H1 (cell line): ENCODE measurements at regions not wholly inside any gene's neighbourhood (a gene's known extent, or its start where the extent isn't known, plus 50 kb on each side); places are given as distances from the start of the nearest gene placed in this dataset.

Experiments used
- CTCF ChIA-PET: fragments of 300-600 bp; sonication (Branson Sonifier 250); formaldehyde crosslinking; loops from one replicate; lab custom pipeline; 2021; ENCODE audit not compliant: partially characterized antibody; lab: Charles Lee
- POLR2A ChIA-PET: fragments of 300-600 bp; sonication (Branson Sonifier 250); formaldehyde crosslinking; loops from one replicate; lab custom pipeline; 2021; ENCODE audit warnings: inconsistent platforms; ENCODE audit not compliant: partially characterized antibody; lab: Charles Lee
- DNase-seq, 2 experiments: peaks; one replicate each; pipeline versions ENCODE4 v3.0.0 to v3.0.0-alpha.2; 2010 to 2022; ENCODE audit warnings: low spot score in 2 of 2, low read depth in 1 of 2, mixed read lengths in 1 of 2
- FAIRE-seq: peaks from 2 replicates; lab custom pipeline; 2011; peaks lifted over from hg19 to GRCh38; lab: Jason Lieb, UNC
- H2AFZ ChIP-seq: 2 replicates; pipeline ENCODE4 v1.8.1; 2012; ENCODE audit warnings: low read length, inconsistent platforms
- H2AK5ac ChIP-seq: 2 replicates; pipeline ENCODE4 v1.6.1; 2013; ENCODE audit warnings: low read depth, low read length
- H2BK120ac ChIP-seq: replicated peaks from 2 replicates; pipeline ENCODE3; 2013; ENCODE audit warnings: low read depth, low read length, inconsistent platforms
- H2BK12ac ChIP-seq: 2 replicates; pipeline ENCODE4 v1.6.1; 2013; ENCODE audit warnings: low read depth, low read length
- H2BK15ac ChIP-seq: 2 replicates; pipeline ENCODE4 v1.6.1; 2013; ENCODE audit warnings: low read length
- H2BK20ac ChIP-seq: 2 replicates; pipeline ENCODE4 v1.6.1; 2013; ENCODE audit warnings: low read length
- H2BK5ac ChIP-seq: 2 replicates; pipeline ENCODE4 v1.6.1; 2013; ENCODE audit warnings: low read depth, low read length
- H3K14ac ChIP-seq: 2 replicates; pipeline ENCODE4 v1.6.1; 2013; ENCODE audit warnings: inconsistent platforms; ENCODE audit not compliant: insufficient read length
- H3K18ac ChIP-seq: 2 replicates; pipeline ENCODE4 v1.6.1; 2013; ENCODE audit warnings: low read length; ENCODE audit errors: extremely low read depth
- H3K23ac ChIP-seq: 2 replicates; pipeline ENCODE4 v1.6.1; 2013; ENCODE audit warnings: inconsistent platforms; ENCODE audit not compliant: insufficient read length
- H3K23me2 ChIP-seq: 2 replicates; pipeline ENCODE4 v1.6.1; 2013; ENCODE audit warnings: low read depth, low read length
- H3K27ac ChIP-seq: 2 replicates; pipeline ENCODE4 v1.6.1; 2011; ENCODE audit warnings: low read depth, low read length, inconsistent platforms
- H3K27me3 ChIP-seq, 4 experiments: replicated peaks in 1 of 4; 1 replicate in 1 of 4; 2 replicates in 3 of 4; pipeline versions ENCODE4 v1.6.1 to v1.8.1; 2011 to 2013; ENCODE audit warnings: low read length in 3 of 4, mild to moderate bottlenecking in 3 of 4, inconsistent platforms in 2 of 4, mixed read lengths in 2 of 4, moderate library complexity in 1 of 4; ENCODE audit not compliant: control insufficient read depth in 3 of 4, insufficient read depth in 3 of 4; ENCODE audit errors: extremely low read depth in 1 of 4
- H3K36me3 ChIP-seq, 4 experiments: 2 replicates each; pipeline versions ENCODE4 v1.6.1 to v1.8.1; 2011 to 2013; ENCODE audit warnings: mild to moderate bottlenecking in 4 of 4, low read length in 3 of 4, moderate library complexity in 2 of 4, control low read depth in 1 of 4, inconsistent platforms in 1 of 4; ENCODE audit not compliant: insufficient read depth in 4 of 4, control insufficient read depth in 2 of 4
- H3K4ac ChIP-seq: replicated peaks from 2 replicates; pipeline ENCODE3; 2013; ENCODE audit warnings: low read length, low read depth, mixed read lengths, inconsistent platforms; ENCODE audit not compliant: insufficient read length
- H3K4me1 ChIP-seq, 4 experiments: replicated peaks in 1 of 4; 1 replicate in 1 of 4; 2 replicates in 3 of 4; pipeline versions ENCODE4 v1.6.1 to v1.8.1; 2011 to 2013; ENCODE audit warnings: low read length in 3 of 4, inconsistent platforms in 2 of 4, mixed read lengths in 1 of 4; ENCODE audit not compliant: insufficient read depth in 4 of 4, control insufficient read depth in 3 of 4
- H3K4me2 ChIP-seq, 2 experiments: 2 replicates each; pipeline versions ENCODE4 v1.6.1 to v1.8.1; 2011 to 2013; ENCODE audit warnings: low read depth in 2 of 2, low read length in 2 of 2, control low read depth in 1 of 2, inconsistent platforms in 1 of 2, mild to moderate bottlenecking in 1 of 2; ENCODE audit not compliant: insufficient read depth in 1 of 2
- H3K4me3 ChIP-seq, 4 experiments: fragments of 200-600, 300-600 bp in 1 of 4; sonication (generic), shearing (Covaris generic), sonication (Bioruptor Twin) in 1 of 4; 2 replicates each; pipeline versions ENCODE4 v1.5.1 to v1.8.1; 2011 to 2016; ENCODE audit warnings: low read length in 4 of 4, low read depth in 3 of 4, control low read depth in 2 of 4, inconsistent platforms in 2 of 4, mild to moderate bottlenecking in 2 of 4, mixed read lengths in 1 of 4, moderate library complexity in 1 of 4; ENCODE audit not compliant: insufficient read depth in 2 of 4; ENCODE audit errors: extremely low read depth in 1 of 4
- H3K56ac ChIP-seq: replicated peaks from 2 replicates; pipeline ENCODE3; 2013; ENCODE audit warnings: low read depth, mild to moderate bottlenecking, mixed read lengths, low read length, inconsistent platforms; ENCODE audit not compliant: insufficient read length
- H3K79me1 ChIP-seq: 2 replicates; pipeline ENCODE4 v1.6.1; 2013; ENCODE audit warnings: low read depth, low read length, control low read depth
- H3K79me2 ChIP-seq, 2 experiments: 2 replicates each; pipeline versions ENCODE4 v1.6.1 to v1.8.1; 2012 to 2013; ENCODE audit warnings: low read length in 2 of 2, mild to moderate bottlenecking in 2 of 2, inconsistent platforms in 1 of 2; ENCODE audit not compliant: insufficient read depth in 2 of 2, control insufficient read depth in 1 of 2
- H3K9ac ChIP-seq, 4 experiments: replicated peaks in 1 of 4; 1 replicate in 1 of 4; 2 replicates in 3 of 4; pipeline versions ENCODE4 v1.6.1 to v1.8.1; 2011 to 2013; ENCODE audit warnings: low read depth in 3 of 4, low read length in 3 of 4, control low read depth in 2 of 4, mild to moderate bottlenecking in 2 of 4, moderate library complexity in 2 of 4, inconsistent platforms in 1 of 4; ENCODE audit errors: extremely low read depth in 1 of 4
- H3K9me3 ChIP-seq, 2 experiments: 2 replicates each; pipeline versions ENCODE4 v1.6.1 to v1.8.1; 2012 to 2013; ENCODE audit warnings: mild to moderate bottlenecking in 2 of 2, moderate library complexity in 2 of 2, control low read depth in 1 of 2, inconsistent platforms in 1 of 2, low read depth in 1 of 2, low read length in 1 of 2, mixed read lengths in 1 of 2; ENCODE audit not compliant: insufficient read depth in 2 of 2
- H4K20me1 ChIP-seq, 2 experiments: replicated peaks in 1 of 2; 2 replicates each; pipeline versions ENCODE3 to v1.8.1; 2011 to 2013; ENCODE audit warnings: inconsistent platforms in 2 of 2, low read length in 2 of 2, mild to moderate bottlenecking in 1 of 2; ENCODE audit not compliant: insufficient read depth in 2 of 2, control insufficient read depth in 1 of 2
- H4K5ac ChIP-seq: 2 replicates; pipeline ENCODE4 v1.6.1; 2013; ENCODE audit warnings: low read length, low read depth, mixed read lengths, inconsistent platforms; ENCODE audit not compliant: insufficient read length
- H4K8ac ChIP-seq: 2 replicates; pipeline ENCODE4 v1.8.0; 2013; ENCODE audit warnings: mild to moderate bottlenecking, moderate library complexity, low read length, inconsistent platforms; ENCODE audit not compliant: insufficient read depth; ENCODE audit errors: extremely low read depth
- H4K91ac ChIP-seq: replicated peaks from 2 replicates; pipeline ENCODE3; 2013; ENCODE audit warnings: low read length, mixed read lengths, inconsistent platforms; ENCODE audit not compliant: insufficient read length
- BACH1 ChIP-seq: IDR thresholded peaks from 2 replicates; pipeline ENCODE4 v1.6.1; 2012; ENCODE audit warnings: low read length, improper control_type of control experiment
- CBX8 ChIP-seq: fragments of 300-800, 300-1000 bp; sonication (generic); IDR thresholded peaks from 2 replicates; pipeline ENCODE4 v1.7.1; 2016; ENCODE audit warnings: low read depth, low read length, borderline replicate concordance
- CTBP2 ChIP-seq: IDR thresholded peaks from 2 replicates; pipeline ENCODE4 v1.7.0; 2011; ENCODE audit warnings: borderline replicate concordance, mild to moderate bottlenecking, moderate library complexity, mixed read lengths, low read length; ENCODE audit not compliant: insufficient read depth, insufficient read length
- HDAC2 ChIP-seq, 2 experiments: fragments of 300-600 bp in 1 of 2; sonication (generic) in 1 of 2; IDR thresholded peaks; 2 replicates each; pipeline ENCODE4 v1.6.1; 2011 to 2012; ENCODE audit warnings: low read depth in 2 of 2, low read length in 2 of 2, mild to moderate bottlenecking in 2 of 2, moderate library complexity in 2 of 2, borderline replicate concordance in 1 of 2, inconsistent platforms in 1 of 2
- KDM1A ChIP-seq: fragments of 200-600, 300-600 bp; sonication (generic); IDR thresholded peaks from 2 replicates; pipeline ENCODE4 v1.7.1; 2016; ENCODE audit warnings: mild to moderate bottlenecking, low read length, borderline replicate concordance
- KDM5A ChIP-seq: fragments of 200-600 bp; IDR thresholded peaks from 2 replicates; pipeline ENCODE4 v1.7.1; 2012; ENCODE audit warnings: mild to moderate bottlenecking, low read length, inconsistent platforms, mixed read lengths
- MAFK ChIP-seq: IDR thresholded peaks from 2 replicates; pipeline ENCODE4 v1.6.1; 2012; ENCODE audit warnings: low read depth, mild to moderate bottlenecking, improper control_type of control experiment, low read length
- POLR2AphosphoS5 ChIP-seq: IDR thresholded peaks from 2 replicates; pipeline ENCODE4 v1.6.1; 2011; ENCODE audit warnings: low read depth, low read length
- SUZ12 ChIP-seq: fragments of 200-600 bp; sonication (generic); IDR thresholded peaks from 2 replicates; pipeline ENCODE4 v1.6.1; 2012; ENCODE audit warnings: mild to moderate bottlenecking, inconsistent platforms, low read length, moderate library complexity, mixed read lengths
- TCF12 ChIP-seq: IDR thresholded peaks from 2 replicates; pipeline ENCODE4 v1.6.1; 2011; ENCODE audit warnings: low read depth, mild to moderate bottlenecking, low read length
- YY1 ChIP-seq: IDR thresholded peaks from 2 replicates; pipeline ENCODE4 v1.6.1; 2011; ENCODE audit warnings: low read depth, mild to moderate bottlenecking, low read length
- WGBS, 2 experiments: shearing (Covaris generic) in 1 of 2; methylation state at CpG; one replicate each; pipeline versions ENCODE4 v1.1.6 to v1.1.7; 2013 to 2015; ENCODE audit warnings: low lambda C conversion rate in 2 of 2, mixed read lengths in 2 of 2, inconsistent platforms in 1 of 2, low coverage in 1 of 2, missing lambda C conversion rate in 1 of 2; ENCODE audit not compliant: insufficient replicate concordance in 2 of 2, insufficient coverage in 1 of 2, insufficient read length in 1 of 2; ENCODE audit errors: extremely low coverage in 1 of 2, missing lambda C conversion rate in 1 of 2; 5-methylcytosine and 5-hydroxymethylcytosine counted together
- TF ChIP-seq, protein P1 (sequence below): IDR thresholded peaks from 2 replicates; pipeline ENCODE4 v1.6.1; 2011; ENCODE audit warnings: low read depth, mild to moderate bottlenecking, low read length; ENCODE audit not compliant: insufficient read depth
- TF ChIP-seq, protein P2 (sequence below): IDR thresholded peaks from 2 replicates; pipeline ENCODE4 v1.6.1; 2012; ENCODE audit warnings: low read length, inconsistent platforms

DNA sequence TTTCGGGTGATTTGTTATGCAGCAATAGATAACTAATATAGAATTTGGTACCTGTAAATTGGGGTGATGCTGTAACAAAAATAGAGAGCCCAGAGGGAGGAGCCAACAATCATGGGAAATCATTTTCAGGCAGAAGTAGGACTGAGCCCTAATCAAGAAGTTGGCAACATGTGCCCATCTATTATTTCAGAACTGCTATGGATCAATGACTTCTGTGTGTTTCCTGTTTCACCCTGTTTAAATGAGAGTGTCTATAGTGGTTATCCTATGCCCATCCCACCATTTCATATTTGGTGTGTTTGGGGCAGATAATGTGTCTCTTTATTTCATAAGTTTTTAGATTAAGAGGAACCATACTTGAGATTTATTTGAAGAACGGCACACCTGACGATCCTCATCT is 330.8 kb upstream of the CITED2 start:
- Histone ChIP-seq H4K20me1 (no peaks in the 10 kb centered on the region), H3K27ac (no peak overlapping the region), H3K79me2 (no peaks in the 10 kb centered on the region), H3K4ac (no peak overlapping the region), H3K36me3 (no peaks in the 10 kb centered on the region), H3K23ac (no peak overlapping the region), H4K5ac (no peak overlapping the region), H3K23me2 (no peaks in the 10 kb centered on the region; the same call in 1 of the 2 replicates), H2BK5ac (no peak overlapping the region), H3K14ac (no peak overlapping the region), H3K18ac (no peak overlapping the region), H2BK120ac (no peak overlapping the region), H3K56ac (no peak overlapping the region), H3K4me1 (no peaks in the 10 kb centered on the region), H3K79me1 (no peaks in the 10 kb centered on the region), H3K9me3 (no peaks in the 10 kb centered on the region), H4K91ac (no peak overlapping the region), H2BK20ac (no peak overlapping the region), H2BK12ac (no peak overlapping the region), H3K4me3 (no peak overlapping the region), H4K8ac (no peak overlapping the region), H2AFZ (no peak overlapping the region), H3K9ac (no peak overlapping the region), H2AK5ac (no peak overlapping the region), H3K27me3 (no peaks in the 10 kb centered on the region), H2BK15ac (no peak overlapping the region), H3K4me2 (no peak overlapping the region)
- WGBS, 2 experiments: 87% methylated on average over 3 of the region's 3 CpGs; no CpG with 5 or more reads in 1 of the 2 experiments
- ChIA-PET CTCF (no interaction called here), POLR2A (no interaction called here)
- DNase-seq (no peak), FAIRE-seq (no peak)
- TF ChIP-seq, protein P1, sequence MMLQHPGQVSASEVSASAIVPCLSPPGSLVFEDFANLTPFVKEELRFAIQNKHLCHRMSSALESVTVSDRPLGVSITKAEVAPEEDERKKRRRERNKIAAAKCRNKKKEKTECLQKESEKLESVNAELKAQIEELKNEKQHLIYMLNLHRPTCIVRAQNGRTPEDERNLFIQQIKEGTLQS: no peak
- TF ChIP-seq HDAC2 (IDR thresholded peaks at IDR 0.05; ENCODE audit: borderline replicate concordance in 1 of 2, low read depth in 2 of 2, low read length in 2 of 2) (no peak), CBX8 (no peak), YY1 (no peak), CTBP2 (no peak), BACH1 (no peak), KDM1A (no peak), POLR2AphosphoS5 (no peak), MAFK (no peak), TCF12 (no peak), KDM5A (no peak), SUZ12 (no peak)
- TF ChIP-seq, protein P2, sequence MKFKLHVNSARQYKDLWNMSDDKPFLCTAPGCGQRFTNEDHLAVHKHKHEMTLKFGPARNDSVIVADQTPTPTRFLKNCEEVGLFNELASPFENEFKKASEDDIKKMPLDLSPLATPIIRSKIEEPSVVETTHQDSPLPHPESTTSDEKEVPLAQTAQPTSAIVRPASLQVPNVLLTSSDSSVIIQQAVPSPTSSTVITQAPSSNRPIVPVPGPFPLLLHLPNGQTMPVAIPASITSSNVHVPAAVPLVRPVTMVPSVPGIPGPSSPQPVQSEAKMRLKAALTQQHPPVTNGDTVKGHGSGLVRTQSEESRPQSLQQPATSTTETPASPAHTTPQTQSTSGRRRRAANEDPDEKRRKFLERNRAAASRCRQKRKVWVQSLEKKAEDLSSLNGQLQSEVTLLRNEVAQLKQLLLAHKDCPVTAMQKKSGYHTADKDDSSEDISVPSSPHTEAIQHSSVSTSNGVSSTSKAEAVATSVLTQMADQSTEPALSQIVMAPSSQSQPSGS: no peak
